Large intestine (tissue), 3 donors: ENCODE measurements at regions not wholly inside any gene's neighbourhood (a gene's known extent, or its start where the extent isn't known, plus 50 kb on each side); places are given as distances from the start of the nearest gene placed in this dataset.

Experiments
- DNase-seq, 2 donors: peaks; one replicate each; pipeline versions ENCODE4 v3.0.0 to v3.0.0-alpha.2; 2013
- H3K27ac ChIP-seq: one replicate; pipeline ENCODE4 v1.5.1; 2013; ENCODE audit warnings: low read length
- H3K27me3 ChIP-seq: 2 replicates; pipeline ENCODE4 v1.6.1; 2013; ENCODE audit warnings: low read length; ENCODE audit not compliant: control insufficient read depth, insufficient read depth
- H3K36me3 ChIP-seq: 2 replicates; pipeline ENCODE4 v1.6.1; 2013; ENCODE audit warnings: low read length; ENCODE audit not compliant: control insufficient read depth, insufficient read depth
- H3K4me1 ChIP-seq: one replicate; pipeline ENCODE4 v1.6.1; 2013; ENCODE audit warnings: low read length; ENCODE audit not compliant: control insufficient read depth, insufficient read depth
- H3K4me3 ChIP-seq: one replicate; pipeline ENCODE4 v1.5.1; 2013; ENCODE audit warnings: low read length
- H3K9me3 ChIP-seq: one replicate; pipeline ENCODE4 v1.6.1; 2013; ENCODE audit warnings: mild to moderate bottlenecking, low read depth, low read length, moderate library complexity; ENCODE audit not compliant: control insufficient read depth
- WGBS: methylation state at CpG from one replicate; pipeline ENCODE4 v1.1.5; 2013; ENCODE audit warnings: low lambda C conversion rate; ENCODE audit not compliant: insufficient coverage; 5-methylcytosine and 5-hydroxymethylcytosine counted together

DNA sequence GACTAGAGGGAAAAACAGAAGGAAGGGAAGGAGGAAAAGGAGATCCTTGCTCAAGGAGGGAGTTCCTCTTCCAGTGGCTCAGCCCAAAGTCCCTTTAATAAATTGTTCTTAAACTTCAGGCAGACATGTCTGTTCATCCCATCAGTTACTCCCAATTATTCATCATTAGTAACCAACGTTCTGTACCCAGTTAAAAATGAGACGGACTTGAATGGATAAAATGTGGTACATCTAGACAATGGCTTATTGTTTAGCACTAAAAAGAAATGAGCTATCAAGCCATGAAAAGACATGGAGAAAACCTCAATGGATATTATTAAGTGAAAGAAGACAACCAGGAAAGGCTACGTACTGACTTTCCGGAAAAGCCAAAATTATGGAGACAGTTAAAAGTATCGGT, 50.8 kb upstream of the ACSL3 start:
- H3K27ac ChIP-seq, result no peak overlapping the region
- 95% methylated on average over 5 of the region's 5 CpGs for WGBS
- H3K4me1 ChIP-seq, result peaks cover 2% of the 10 kb centered on the region
- DNase-seq, result no peak
- H3K9me3 ChIP-seq, result no peaks in the 10 kb centered on the region
- H3K4me3 ChIP-seq, result no peak overlapping the region
- H3K27me3 ChIP-seq, result no peaks in the 10 kb centered on the region
- H3K36me3 ChIP-seq, result no peaks in the 10 kb centered on the region
